ENCODE measurements at regions not wholly inside any gene's neighbourhood (a gene's known extent, or its start where the extent isn't known, plus 50 kb on each side); places are given as distances from the start of the nearest gene placed in this dataset.

DNA sequence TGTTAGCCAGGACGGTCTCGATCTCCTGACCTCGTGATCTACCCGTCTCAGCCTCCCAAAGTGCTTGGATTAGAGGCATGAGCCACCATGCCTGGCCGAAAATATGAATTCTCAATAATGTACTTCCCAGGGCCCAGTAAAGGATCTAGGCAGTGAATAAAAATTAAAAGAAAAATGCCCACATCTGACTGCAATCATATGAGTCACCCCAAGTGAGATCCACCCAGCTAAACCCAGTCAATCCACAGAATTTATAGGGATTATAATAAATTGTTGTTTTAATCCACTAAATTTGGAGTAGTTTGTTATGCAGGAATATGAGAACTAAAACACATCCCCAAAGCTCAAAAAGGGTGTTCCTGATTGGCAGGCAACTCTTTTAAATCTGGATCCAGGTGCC lies 93.5 kb upstream of the STK39 start:
- no peak for DNase-seq

DNA sequence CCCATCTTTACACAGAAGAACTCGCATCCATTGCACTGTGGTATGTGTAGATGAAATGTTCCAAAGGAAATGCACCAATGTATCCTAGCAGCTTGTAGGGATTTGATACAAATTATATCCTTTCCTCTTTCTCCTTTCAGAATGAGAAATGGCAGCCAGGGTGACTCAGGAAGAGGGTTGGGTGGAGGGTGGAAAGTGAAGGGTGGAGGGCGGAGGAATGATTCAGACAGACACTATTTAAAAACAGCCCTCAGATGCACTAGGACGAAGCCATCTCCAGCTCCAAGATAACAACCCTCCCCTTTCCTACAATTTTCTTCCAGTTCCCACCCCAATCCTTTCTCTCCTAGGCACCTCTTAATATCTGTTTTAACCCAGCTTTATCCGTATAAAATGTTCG lies 96.2 kb upstream of the STK39 start:
- no peak for DNase-seq

DNA sequence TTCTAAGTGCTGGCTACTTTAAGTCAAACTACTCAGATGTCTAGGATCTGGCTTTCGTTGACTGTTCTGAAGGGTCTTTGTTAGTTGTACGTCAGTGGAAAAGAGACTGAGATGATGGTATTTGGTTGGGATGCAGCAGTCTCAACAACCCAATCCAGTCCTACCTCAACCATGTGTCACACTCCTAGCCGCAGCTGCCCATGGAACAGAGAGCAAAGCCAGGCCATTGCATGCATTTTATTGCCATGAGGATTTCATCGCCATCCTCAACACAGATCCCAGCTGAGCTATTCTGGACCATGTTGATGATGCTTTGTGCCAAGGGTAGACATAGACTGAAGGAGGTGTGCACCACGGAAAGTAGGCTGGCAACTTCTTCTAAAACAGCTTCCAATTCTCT lies 97.3 kb upstream of the STK39 start:
- no peak for DNase-seq

DNA sequence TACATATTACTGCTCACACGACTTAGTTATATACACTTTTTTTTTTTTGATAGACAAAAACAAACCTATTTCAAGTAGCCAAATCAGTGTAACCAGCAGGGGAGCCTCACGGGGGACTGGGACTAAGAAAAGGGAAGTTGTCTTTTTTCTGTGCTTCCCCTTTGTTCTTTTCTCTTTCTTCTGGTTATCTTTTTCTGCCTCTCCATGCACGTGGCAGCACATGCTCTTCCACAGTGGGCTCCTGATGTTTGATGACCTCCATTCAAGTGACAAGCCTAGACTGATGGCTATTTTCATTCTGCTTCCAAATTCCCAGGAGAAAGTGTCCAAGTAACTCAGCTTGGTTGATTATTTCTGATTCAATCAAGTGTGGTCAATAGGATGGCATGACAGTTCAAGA lies 98.2 kb upstream of the STK39 start:
- no peak for DNase-seq

DNA sequence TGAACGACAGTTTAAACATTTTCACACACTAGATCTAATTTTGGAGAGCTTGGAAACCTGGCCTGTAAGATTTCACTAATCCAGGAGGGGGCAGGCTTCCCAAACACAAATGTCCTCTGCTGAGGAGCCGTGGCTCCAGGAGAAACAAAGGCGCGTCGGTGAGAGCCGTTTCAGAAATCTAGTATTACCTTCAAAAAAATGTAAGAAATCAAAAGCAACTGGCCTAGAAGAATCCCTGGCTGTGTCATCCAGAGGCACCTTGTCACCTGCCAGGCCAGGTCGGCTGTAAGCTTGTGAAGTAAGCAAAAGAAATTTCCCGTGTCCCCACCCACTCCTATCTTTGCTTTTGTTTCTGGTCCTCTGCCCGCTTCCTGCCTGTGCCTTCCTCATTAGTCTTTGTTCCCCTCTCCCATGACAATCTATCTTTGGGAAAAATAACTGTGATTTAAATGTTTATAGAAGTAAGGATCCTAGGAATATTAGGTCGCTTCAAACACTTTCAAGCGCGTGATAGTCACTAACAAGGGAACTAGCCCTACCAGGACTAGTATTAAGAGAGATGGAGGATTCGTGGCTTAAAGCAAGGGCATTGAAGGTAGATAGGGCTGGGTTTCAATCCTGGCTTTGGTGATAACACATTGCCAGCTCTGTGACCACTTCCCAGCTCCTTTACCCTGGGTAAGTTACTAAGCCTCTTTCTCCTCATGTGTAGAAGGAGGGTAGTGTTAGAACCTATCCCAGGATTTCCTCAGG lies 99.5 kb upstream of the STK39 start:
- DNase-seq, result peak; percentile 39 to 82 (median 49)

DNA sequence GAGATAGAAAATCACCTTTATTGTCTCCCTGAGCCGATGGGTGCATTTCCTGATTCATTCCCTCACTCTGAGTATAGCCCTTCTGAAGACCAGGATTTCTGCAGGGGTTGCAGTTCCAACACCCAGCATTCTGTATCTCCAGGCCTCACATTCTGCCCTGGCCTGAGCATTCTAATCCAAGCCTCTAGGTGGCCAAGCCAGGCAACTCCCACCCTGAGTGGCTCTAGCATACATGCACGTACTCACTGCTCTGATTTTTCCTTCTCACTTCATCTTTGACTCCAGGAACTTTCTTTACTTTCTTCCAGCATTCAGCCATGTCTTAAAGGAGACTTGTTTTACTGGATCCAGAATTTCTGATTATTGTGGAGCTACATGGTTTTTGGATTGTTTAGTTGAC lies 100.7 kb upstream of the STK39 start:
- DNase-seq, result no peak

DNA sequence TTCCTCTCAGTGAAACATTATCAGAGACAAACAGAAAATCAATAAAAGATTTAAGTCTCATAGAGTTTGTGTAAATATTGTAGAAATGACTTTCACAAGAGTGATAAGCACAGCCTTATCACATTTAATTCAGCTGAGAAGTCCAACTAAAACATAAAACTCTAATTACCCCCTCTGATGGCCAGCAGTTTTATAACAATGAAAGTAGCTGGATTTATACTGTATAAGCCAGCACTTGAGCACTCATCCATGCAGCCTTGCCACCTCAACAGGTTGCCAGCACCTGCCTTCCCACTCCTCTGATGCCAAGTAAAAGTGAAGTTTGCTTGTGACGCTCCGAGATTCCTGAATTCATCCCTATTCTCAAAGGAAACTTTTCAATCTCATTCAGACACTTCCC lies 103.0 kb upstream of the STK39 start:
- no peak for DNase-seq

DNA sequence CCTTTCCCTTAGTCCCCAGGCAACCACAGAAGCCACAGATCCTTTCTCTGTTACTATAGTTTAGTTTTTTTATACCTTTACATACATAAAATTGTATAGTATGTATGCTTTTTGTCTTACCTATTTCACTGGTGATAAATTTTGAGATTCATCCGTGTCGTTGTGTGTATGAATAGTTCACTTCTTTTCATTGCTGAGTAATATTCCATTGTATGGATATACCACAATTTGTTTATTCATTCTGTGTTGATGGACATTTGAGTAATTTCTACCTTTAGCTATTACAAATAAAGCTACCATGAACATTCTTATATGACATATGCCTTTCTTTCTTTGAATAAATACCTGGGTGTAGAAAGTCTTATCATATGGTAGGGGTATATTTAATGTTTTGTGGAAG lies 102.8 kb upstream of the CERS6 start:
- no peak for DNase-seq

DNA sequence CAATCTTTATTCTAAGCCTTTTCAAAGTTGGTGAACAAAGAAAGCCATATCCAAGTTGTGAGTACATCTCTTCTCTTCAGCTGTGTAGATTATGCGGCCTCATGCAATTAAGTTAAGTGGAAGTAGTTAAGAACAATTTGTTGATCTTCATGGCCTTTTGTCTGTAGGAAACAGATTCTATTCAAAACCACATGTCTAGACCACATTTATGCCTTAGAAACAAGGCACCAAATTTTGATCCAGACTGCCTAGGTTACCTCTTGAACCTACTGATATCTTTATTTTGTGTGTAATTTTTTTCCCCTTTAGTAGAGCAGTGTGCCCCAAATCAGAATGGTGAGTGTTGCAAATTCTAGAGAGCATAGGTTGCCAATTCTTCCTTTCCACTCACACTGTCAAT lies 101.6 kb upstream of the CERS6 start:
- peak in 3 of 6 experiments; percentile 20 to 27 (median 23) for DNase-seq

DNA sequence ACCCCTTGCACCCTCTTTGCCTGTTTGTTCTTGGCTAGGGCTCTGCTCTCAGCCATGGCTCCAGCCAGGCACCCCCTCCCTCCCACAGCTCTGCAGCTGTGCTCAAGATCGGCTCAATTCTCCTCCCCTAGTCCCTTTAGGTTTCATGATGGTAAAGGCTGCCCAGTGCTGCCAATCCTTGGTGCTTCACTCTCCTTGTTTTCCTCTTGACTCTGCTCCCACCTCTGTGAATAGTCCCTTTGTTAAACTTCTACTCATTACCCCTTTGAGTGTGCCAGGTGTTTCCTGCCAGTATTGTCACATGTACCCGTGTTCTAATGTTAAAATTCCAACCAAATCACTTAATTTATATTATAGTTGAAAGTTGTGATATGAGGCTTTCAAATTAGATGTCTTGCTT lies 101.0 kb upstream of the CERS6 start:
- no peak for DNase-seq

DNA sequence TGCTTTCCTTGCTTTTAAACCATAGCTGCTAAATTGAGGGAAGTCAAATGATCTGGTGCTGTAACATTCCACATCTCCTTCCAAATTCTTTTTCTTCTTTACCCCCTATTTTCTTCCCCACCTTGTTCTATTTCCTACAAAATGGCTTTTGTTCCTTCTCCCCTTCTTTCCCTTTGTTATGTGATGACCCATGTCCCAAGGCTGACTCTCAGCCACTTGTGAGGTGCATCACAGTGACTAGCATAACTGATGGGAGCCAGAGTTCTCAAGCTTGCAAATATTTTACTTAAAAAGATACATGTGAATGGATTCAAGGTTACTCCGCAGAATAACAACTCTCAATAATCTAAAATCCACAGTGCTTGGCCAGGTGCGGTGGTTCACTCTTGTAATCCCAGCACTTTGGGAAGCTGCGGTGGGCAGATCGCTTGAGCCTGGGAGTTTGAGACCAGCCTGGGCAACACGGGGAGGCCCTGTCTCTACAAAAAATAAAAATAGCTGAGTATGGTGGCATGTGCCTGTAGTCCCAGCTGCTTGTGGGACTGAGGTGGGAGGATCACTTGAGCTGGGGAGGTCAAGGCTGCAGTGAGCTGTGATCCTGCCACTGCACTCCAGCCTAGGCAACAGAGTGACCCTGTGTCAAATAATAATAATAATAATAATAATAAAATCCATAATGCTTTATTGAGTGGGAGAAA lies 100.1 kb upstream of the CERS6 start:
- no peak for DNase-seq

DNA sequence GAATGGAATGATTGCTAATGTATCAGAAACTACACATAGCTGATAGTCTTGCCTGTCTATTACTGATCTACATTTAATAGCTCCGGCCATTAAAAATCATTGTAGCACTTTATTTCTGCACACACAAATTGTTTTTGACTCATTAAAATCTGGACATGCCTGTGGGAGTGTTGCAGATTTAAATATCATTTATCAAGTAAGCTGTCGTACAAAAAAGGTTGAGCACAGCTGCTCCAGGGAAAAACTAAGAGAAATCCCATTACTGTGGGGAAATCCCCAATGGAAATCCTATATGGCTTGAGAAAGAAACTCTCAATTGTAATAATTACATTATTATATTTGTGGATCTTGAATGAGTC lies 99.6 kb upstream of the CERS6 start:
- no peak for DNase-seq

DNA sequence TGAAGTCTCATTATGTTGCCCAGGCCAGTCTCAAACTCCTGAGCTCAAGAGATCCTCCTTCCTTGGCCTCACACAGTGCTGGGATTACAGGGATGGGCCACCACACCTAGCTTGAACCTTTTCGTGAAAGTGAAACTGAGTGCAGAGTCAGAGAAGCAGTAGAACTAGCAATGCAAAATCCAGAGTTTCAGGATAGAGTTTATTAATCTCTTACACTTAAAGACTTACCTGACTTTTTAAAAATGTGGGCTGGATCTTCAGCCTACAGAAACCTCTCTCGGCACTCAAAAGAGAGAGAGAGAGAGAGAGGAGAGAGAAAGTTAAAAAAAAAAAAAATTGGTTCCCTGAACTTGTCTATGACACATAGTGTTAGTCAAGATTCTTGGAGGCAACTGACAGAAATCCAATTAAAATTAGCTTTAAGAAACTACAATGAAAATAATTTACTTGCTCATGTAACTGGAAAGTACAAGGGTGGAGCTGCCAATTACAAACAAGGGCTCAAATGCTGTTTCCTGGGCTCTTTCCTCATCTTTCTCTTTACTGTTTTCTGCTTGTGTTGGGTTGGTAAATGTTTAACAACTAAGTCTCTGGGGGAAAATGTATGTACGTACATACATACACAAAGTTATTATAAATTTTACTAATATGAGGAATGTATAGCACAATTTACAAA lies 98.1 kb upstream of the CERS6 start:
- no peak for DNase-seq

DNA sequence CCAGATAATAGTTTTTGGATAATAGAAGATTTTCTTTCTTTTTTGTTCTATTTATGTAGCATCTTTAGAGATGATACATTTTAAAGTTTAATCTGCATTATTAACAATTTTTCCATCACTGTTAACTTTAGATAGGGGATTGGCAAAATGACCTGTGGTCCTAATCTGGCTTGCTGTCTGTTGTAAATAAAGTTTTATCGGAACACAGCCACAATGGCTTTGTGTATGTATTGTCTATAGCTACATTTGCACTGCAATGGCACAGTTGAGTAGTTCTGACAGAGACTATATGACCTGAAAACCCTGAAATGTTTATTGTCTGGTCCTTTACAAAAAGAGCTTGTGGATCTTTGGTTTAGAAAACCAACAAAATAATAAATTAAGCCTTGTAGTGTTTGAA lies 97.0 kb upstream of the CERS6 start:
- no peak for DNase-seq

DNA sequence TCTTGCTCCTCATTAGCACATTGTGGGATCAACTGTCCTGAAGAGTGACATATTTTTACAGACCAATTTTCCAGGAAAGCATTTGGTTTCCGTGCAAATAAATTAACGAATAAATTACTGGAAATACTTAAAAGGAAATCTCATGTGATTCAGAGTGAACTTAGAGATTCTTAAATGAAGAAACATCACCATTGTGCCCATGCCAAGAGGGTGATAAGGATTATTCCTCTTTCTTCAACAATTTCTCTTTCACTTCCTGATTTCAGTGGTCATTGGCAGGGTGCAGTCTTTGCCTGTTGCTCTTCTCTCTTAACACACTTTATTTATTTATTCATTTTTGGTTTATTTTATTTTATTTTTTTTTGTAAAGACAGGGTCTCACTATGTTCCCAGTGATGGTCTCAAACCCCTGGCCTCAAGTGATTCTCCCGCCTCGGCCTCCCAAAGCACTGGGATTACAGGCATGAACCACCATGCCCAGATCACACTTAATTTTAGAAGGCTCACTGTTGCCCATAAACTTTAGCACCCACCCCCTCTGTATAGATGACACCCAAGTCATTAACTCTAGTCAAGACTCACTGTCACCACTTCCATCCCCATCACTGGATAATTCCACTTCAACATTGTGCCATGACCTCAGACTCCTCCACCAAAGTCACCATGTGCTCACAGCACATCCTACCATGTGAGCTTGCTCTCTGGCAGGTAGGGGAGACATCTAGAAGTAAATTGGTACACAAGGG lies 92.6 kb upstream of the CERS6 start:
- no peak for DNase-seq

DNA sequence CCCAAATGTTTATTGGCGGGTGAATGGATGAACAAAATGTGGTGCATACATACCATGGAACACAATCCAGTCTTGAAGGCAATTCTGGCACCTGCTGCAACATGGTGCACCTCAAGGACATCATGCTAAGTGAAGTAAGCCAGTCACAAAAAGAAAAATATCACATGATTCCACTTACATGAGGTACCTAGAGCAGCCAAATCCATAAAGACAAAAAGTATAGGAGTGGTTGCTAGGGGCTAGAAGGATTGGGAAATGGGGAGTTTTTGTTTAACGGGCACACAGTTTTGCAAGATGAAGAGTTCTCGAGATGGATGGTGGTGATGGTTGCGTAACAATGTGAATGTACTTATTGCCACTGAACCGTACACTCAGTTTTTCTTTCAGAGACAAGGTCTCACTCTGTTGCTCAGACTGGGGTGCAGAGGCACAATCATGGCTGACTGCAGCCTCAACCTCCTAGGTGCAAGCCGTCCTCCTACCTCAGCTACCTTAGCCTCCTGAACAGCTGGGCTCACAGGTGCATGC lies 90.9 kb upstream of the CERS6 start:
- no peak for DNase-seq

DNA sequence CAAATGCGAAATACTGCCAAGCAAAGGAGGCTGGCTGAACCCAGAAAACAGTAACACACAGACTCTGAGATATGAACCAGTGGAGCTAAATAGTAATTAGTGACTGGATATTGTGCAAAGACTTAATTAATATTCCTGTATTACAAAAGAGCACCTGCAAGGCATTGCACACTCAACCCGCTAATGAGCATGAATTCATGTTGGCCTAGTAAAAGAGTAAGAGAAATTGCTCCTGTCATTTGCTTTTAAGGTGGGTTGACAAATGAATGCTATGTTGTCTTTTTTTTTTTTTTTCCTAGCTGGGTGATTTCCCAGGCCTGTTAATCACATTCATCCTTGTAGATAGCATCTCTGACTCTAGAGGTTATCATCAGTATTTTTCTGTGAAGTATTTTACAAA lies 87.0 kb upstream of the CERS6 start:
- DNase-seq, result no peak

DNA sequence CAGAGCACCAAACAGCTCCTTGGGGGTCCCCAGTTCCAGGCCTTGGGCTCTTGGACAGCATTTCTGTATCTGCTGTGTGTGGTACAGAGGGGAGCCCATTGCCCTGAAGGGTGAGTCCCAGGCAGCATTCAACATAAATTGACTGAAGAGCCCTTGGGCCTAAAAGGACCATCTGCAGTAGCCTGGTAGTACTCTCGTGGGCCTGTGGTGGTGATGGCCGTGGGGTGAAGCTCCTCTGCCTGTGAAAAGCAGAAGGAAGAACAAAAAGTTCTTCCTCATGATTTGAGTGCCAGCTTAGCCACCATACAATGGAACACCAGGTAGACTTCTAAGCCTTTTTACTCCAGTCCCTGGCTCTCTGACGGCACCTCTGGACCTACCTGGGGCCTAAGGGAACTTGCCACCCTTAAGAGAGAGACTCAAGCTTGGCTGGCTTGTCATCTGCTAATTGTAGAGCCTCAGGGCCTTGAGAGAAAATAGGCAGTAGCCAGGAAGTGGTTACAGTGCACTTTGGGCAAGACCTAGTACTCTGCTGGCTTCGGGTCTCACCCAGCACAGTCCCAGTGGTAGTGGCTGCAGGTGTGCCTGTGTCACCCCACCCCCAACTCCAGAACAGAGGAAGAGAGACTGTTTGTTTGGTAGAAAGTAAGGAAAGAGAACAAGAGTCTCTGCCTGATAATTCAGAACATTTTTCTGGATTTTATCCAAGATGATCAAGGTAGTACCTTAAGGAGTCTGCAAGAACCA lies 84.6 kb upstream of the CERS6 start:
- peak in 1 of 6 experiments; percentile 2 for DNase-seq

DNA sequence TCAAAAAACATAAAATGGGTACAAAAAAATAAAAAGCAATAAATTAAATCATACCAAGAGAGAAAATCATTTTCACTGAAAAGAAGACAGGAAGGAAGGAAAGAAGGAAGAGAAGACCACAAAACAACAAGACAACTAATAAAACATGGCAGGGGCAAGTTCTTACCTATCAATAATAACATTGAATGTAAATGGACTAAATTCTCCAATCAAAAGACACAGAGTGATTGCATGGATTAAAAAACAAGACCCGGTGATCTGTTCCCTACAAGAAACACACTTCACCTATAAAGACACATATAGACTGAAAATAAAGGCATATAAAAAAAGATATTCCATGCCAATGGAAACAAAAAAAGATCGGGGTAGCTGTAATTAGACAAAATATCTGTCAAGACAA lies 82.6 kb upstream of the CERS6 start:
- DNase-seq, result no peak

DNA sequence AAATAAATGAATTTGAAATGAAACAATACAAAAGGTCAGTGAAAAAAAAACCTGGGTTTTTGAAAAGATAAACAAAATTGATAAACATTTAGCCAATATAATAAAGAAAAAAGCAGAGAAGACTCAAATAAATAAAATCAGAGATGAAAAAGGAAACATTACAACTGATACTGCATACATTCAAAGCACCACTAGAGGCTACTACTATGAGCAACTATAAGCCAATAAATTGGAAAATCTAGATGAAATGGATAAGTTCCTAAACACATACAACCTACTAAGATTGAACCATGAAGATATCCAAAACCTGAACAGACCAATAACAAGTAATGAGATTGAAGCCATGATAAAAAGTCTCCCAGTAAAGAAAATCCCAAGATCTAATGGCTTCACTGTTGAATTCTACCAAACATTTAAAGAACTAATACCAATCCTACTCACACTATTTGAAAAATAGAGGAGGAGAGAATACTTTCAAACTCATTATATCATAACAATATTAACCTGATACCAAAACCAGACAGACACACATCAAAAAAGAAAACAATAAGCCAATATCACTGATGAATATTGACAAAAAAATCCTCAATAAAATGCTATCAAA lies 80.8 kb upstream of the CERS6 start:
- peak in 2 of 6 experiments; percentile 3 to 10 for DNase-seq

DNA sequence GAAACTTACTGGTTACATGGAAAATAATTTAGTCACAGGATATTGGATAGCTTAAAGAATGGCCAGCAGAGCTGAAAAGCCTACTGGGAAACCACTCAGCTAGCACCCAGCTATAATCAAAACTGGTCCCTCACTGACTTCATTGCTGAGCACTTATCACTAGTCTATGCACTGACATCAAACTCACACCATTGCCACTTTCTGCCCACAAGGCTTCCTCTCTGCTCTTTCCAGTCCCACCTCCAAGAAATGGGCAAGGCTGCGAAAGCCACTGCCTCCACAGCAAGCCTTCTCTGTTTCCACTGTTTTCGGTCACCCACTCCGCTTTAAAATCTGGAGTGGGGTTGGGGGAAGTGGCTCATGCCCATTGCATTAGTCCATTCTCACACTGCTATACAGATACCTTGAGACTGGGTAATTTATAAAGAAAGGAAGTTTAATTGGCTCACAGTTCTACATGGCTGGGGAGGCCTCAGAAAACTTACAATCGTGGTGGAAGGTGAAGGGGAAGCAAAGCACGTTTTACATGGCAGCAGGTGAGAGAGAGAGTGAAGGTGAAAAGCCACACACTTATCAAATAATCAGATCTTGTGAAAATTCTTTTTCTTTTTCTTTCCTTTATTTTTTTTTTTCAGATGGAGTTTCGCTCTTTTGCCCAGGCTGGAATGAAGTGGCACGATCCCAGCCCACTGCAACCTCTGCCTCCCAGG lies 77.0 kb upstream of the CERS6 start:
- DNase-seq, result no peak
